ENCODE measurements at regions not wholly inside any gene's neighbourhood (a gene's known extent, or its start where the extent isn't known, plus 50 kb on each side); places are given as distances from the start of the nearest gene placed in this dataset.

DNA sequence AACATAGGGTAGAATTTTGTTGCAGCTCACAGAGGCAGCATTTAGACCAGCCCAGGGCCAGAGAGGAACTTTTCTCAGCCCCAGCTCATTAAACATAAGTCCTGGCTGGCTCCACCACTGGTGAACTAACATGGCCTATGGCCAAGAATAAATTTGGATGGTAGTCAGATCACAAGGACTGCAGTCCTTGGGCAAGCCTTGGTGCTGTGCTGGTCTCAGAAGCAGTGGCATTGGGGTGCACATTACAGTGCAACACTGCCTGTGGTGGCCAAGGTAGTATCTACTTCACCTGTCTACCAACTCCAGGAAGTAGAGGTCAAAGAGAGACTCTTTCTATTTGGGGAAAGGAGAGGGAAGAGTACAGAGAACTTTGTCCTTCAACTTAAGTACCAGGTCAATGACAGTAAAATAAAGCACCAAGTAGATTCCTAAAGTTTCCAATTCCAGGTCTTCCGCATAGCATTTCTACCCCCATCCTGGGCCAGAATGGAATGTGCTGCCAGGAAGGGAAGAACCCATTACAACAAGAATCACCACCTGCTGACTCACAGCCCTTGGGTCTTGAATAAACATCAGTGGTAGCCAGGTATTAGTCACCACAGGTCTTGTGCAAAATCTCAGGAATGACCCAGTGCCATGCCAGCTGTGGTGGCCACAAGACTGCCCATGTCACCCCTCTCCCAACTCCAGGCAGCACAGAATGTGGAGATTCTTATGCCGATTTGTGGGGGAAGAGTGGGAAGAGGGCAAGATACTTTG is 155.4 kb upstream of the FSIP2 start:
- TF ChIP-seq POLR2AphosphoS5 (IDR thresholded peaks at IDR 0.05) (no peak), CTCF (IDR thresholded peaks at IDR 0.05) (no peak), POLR2A (IDR thresholded peaks at IDR 0.05) (no peak)
